ENCODE measurements at regions not wholly inside any gene's neighbourhood (a gene's known extent, or its start where the extent isn't known, plus 50 kb on each side); places are given as distances from the start of the nearest gene placed in this dataset.

GRCh38 chr9:79480639-79481038 is 91.1 kb upstream of the TLE4 start:
- TF ChIP-seq CTCF (IDR thresholded peaks at IDR 0.05 in 4 of 5, conservative IDR thresholded peaks at IDR 0.05 in 1 of 5) (no peak), POLR2A (IDR thresholded peaks at IDR 0.05) (no peak)

Data from gastrocnemius medialis (tissue), 4 donors.